ENCODE measurements at regions not wholly inside any gene's neighbourhood (a gene's known extent, or its start where the extent isn't known, plus 50 kb on each side); places are given as distances from the start of the nearest gene placed in this dataset.

DNA sequence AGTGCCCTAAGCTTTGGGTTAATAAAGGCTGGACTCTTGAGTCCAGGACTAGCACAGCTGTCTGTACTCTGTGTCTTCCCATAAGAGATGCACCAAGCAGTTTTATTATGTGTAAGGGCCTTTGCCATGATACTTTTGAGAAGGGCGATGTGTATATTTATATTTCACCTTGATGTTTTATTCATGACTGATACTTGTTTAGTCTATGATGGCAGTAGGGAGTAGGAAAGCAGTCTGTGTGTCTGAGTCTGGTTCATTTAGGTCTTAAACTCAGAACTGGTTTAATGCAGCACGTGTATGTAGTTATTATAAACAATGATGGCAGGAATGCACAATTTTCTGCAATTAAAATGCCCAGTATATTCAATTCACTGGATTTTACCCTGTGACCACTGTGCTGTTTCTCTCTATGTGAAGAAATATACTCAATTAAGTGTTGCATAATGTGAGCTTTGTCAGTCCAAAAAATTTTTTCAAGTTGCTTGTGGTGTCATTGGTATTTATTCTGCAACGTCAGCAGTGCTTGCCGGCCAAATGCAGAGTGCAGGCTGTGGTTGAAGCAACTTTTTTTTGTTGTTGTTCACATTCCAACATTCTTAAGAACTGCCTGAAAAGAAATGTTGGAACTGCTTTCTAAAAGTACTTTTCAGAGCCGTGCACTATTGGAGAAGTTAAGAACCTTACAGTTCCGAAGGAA, 423.7 kb upstream of the SEMA6D start:
- Histone ChIP-seq H3K4me3 (ENCODE audit: insufficient read depth, low read depth, low read length) (no peak overlapping the region), H3K36me3 (ENCODE audit: control insufficient read depth, insufficient read depth, low read length) (no peaks in the 10 kb centered on the region), H3K9me1 (ENCODE audit: insufficient read depth, low read length) (peaks cover 4% of the 10 kb centered on the region; the same call in 1 of the 2 replicates), H3K14ac (replicated peaks; ENCODE audit: low read depth, low read length) (0 out of 2 replicates have a peak overlapping the region, but pooled peaks have one; percentile 1), H3K9ac (ENCODE audit: low read depth, low read length) (no peak overlapping the region), H3K4me2 (ENCODE audit: low read depth, low read length) (peak overlapping the region; percentile 38; the same call in 1 of the 2 replicates), H3K9me3 (ENCODE audit: control insufficient read depth, insufficient read depth, low read length) (no peaks in the 10 kb centered on the region), H3K27me3 (ENCODE audit: control insufficient read depth, insufficient read depth, low read length) (no peaks in the 10 kb centered on the region), H2BK120ac (ENCODE audit: low read depth, low read length) (peak overlapping the region; percentile 35; the same call in 1 of the 2 replicates), H3K56ac (ENCODE audit: extremely low read depth, insufficient read depth, low read length) (no peak overlapping the region), H2AK5ac (ENCODE audit: low read depth, low read length) (0 out of 2 replicates have a peak overlapping the region, but pooled peaks have one; percentile 20), H3K79me1 (ENCODE audit: low read depth in 1 of 2, low read length in 2 of 2) (no peaks in the 10 kb centered on the region), H4K8ac (ENCODE audit: low read depth in 2 of 2, low read length in 2 of 2) (peak overlapping the region in 1 of 2 experiments; percentile 51; a peak in 1 of 4 replicates), H4K91ac (ENCODE audit: insufficient read depth, low read depth, low read length) (peak overlapping the region; percentile 1; the same call in 1 of the 2 replicates), H2BK5ac (ENCODE audit: low read depth, low read length, poor library complexity, severe bottlenecking) (peak overlapping the region; percentile 25), H4K20me1 (ENCODE audit: insufficient read depth, low read length) (no peaks in the 10 kb centered on the region), H2AFZ (replicated peaks; ENCODE audit: low read length, poor library complexity) (no peak overlapping the region), H3K18ac (ENCODE audit: low read depth, low read length) (peak overlapping the region; percentile 88; the same call in 1 of the 2 replicates), H2BK20ac (ENCODE audit: low read depth, low read length) (no peak overlapping the region), H2AK9ac (replicated peaks; ENCODE audit: low read depth, low read length, poor library complexity) (no peak overlapping the region), H3K4me1 (ENCODE audit: control insufficient read depth, insufficient read depth, low read length) (peaks cover 6% of the 10 kb centered on the region), H3K4ac (ENCODE audit: low read depth, low read length) (peak overlapping the region; percentile 26), H4K5ac (ENCODE audit: low read depth, low read length) (peak overlapping the region; percentile 59; the same call in 1 of the 2 replicates), H3K23ac (ENCODE audit: low read depth, low read length) (no peak overlapping the region), H3K27ac (ENCODE audit: insufficient read depth, low read length) (peak overlapping the region; percentile 48; the same call in 1 of the 2 replicates), H2BK15ac (ENCODE audit: low read depth, low read length) (no peak overlapping the region)
- dilution Hi-C loops (cut with HindIII; ENCODE audit: low sequenced_read_pairs, unreplicated experiment) (no loop called here), in situ Hi-C loops (cut with MboI; ENCODE audit: low sequenced_read_pairs) (no loop called here), intact Hi-C loops (cut with micrococcal nuclease) (loop anchor here (1.0 to 5.0 kb wide), 5 partner anchors 39 to 424 kb away; partner anchors contain the start of gene SEMA6D)
- WGBS, 2 experiments (ENCODE audit: extremely low coverage in 2 of 2, insufficient read length in 1 of 2): no CpG with 5 or more reads among the region's 6 CpGs
- DNase-seq (peak; percentile 95), ATAC-seq (ENCODE audit: low read depth) (peak; percentile 93)
- CTCF ChIA-PET: no interaction called here
- POLR2A ChIA-PET (ENCODE audit: unreplicated experiment): no interaction called here
- no TSS peak for BruUV-seq (replicated peaks)
- TF ChIP-seq CEBPB (IDR thresholded peaks at IDR 0.05; ENCODE audit: low read depth, low read length) (peak; percentile 94), BHLHE40 (IDR thresholded peaks at IDR 0.05; ENCODE audit: low read depth, low read length) (peak; percentile 76), MAFK (IDR thresholded peaks at IDR 0.05; ENCODE audit: low read depth, low read length) (peak; percentile 100), MXI1 (IDR thresholded peaks at IDR 0.05; ENCODE audit: borderline replicate concordance, low read depth, low read length) (no peak; the same call in 1 of the 2 replicates), SMC3 (IDR thresholded peaks at IDR 0.05; ENCODE audit: low read depth, low read length) (no peak), RFX5 (IDR thresholded peaks at IDR 0.05; ENCODE audit: low read depth, low read length) (no peak), FOS (IDR thresholded peaks at IDR 0.05; ENCODE audit: low read depth, low read length) (no peak), MAZ (IDR thresholded peaks at IDR 0.05; ENCODE audit: borderline replicate concordance, low read depth, low read length) (no peak), RAD21 (IDR thresholded peaks at IDR 0.05; ENCODE audit: low read length) (no peak), RCOR1 (IDR thresholded peaks at IDR 0.05; ENCODE audit: insufficient replicate concordance, low read length) (no peak), NFE2L2 (IDR thresholded peaks at IDR 0.05; ENCODE audit: low read depth, low read length) (peak; percentile 33; the same call in 1 of the 2 replicates)
- TF ChIP-seq, protein P1, sequence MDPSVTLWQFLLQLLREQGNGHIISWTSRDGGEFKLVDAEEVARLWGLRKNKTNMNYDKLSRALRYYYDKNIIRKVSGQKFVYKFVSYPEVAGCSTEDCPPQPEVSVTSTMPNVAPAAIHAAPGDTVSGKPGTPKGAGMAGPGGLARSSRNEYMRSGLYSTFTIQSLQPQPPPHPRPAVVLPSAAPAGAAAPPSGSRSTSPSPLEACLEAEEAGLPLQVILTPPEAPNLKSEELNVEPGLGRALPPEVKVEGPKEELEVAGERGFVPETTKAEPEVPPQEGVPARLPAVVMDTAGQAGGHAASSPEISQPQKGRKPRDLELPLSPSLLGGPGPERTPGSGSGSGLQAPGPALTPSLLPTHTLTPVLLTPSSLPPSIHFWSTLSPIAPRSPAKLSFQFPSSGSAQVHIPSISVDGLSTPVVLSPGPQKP (IDR thresholded peaks at IDR 0.05; ENCODE audit: borderline replicate concordance, low read depth, low read length): no peak
- TF ChIP-seq, protein P2, sequence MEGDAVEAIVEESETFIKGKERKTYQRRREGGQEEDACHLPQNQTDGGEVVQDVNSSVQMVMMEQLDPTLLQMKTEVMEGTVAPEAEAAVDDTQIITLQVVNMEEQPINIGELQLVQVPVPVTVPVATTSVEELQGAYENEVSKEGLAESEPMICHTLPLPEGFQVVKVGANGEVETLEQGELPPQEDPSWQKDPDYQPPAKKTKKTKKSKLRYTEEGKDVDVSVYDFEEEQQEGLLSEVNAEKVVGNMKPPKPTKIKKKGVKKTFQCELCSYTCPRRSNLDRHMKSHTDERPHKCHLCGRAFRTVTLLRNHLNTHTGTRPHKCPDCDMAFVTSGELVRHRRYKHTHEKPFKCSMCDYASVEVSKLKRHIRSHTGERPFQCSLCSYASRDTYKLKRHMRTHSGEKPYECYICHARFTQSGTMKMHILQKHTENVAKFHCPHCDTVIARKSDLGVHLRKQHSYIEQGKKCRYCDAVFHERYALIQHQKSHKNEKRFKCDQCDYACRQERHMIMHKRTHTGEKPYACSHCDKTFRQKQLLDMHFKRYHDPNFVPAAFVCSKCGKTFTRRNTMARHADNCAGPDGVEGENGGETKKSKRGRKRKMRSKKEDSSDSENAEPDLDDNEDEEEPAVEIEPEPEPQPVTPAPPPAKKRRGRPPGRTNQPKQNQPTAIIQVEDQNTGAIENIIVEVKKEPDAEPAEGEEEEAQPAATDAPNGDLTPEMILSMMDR (conservative IDR thresholded peaks at IDR 0.05; ENCODE audit: low read depth, low read length): no peak
- TF ChIP-seq, protein P3, sequence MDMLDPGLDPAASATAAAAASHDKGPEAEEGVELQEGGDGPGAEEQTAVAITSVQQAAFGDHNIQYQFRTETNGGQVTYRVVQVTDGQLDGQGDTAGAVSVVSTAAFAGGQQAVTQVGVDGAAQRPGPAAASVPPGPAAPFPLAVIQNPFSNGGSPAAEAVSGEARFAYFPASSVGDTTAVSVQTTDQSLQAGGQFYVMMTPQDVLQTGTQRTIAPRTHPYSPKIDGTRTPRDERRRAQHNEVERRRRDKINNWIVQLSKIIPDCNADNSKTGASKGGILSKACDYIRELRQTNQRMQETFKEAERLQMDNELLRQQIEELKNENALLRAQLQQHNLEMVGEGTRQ (IDR thresholded peaks at IDR 0.05; ENCODE audit: low read depth, low read length): no peak

Measured in IMR-90 (cell line).